ENCODE measurements at regions not wholly inside any gene's neighbourhood (a gene's known extent, or its start where the extent isn't known, plus 50 kb on each side); places are given as distances from the start of the nearest gene placed in this dataset.

DNA sequence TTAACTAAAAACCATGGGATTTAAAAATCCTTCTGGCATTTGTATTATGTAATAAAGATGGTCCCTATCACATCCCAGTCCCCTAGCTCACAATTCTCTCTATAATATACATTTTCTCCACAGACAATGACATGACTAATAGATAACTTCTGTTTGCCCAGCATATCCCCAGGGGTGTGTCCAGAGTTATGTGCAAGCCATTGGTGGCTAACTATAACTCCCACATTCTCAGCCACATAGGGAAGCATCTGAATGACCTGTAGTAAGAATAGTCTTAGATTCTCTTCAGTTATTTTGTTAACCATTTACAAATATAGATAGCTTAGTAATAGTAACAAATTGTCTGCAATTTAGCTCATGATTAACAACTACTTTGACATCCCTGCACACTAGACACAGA, 52.2 kb upstream of the RBSN start:
- DNase-seq, result no peak

DNA sequence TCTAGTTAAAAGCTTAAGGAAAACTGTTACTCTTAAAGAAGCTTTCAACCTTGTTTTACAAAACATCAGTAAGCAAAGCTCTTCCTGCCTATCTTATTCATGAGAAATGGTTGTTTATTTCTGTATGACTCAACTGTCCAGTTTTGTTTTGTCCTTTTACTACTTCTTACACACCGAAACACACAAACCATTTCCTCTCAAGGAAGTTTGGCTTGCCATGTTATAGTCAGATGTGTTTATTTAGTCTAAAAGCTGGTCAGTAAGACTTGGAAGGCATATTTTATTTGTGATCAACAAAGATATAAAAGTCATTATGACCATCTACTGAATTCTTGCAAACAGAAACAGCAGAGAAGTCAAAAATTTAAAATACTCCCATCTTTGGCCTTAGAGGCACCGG, 53.2 kb upstream of the RBSN start:
- DNase-seq, result no peak

DNA sequence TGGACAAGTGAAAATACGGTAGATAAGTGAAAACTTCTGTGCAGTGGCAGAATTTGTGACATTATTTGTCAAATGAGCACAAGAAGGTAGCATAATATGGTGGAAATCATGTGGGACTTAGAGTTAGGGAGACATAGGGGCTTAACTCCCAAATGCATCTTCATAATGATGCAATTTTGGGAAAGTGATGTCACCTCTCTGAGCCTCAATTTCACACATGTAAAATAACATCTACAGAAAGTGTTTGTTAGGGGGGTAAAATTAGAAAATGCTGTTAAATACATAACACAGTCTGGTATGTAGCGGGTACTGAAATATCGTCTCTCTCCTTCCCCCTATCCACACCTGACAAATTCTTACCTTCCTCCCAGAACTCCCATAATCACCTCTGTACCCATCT, 52.9 kb upstream of the CAPN7 start:
- DNase-seq, result no peak

DNA sequence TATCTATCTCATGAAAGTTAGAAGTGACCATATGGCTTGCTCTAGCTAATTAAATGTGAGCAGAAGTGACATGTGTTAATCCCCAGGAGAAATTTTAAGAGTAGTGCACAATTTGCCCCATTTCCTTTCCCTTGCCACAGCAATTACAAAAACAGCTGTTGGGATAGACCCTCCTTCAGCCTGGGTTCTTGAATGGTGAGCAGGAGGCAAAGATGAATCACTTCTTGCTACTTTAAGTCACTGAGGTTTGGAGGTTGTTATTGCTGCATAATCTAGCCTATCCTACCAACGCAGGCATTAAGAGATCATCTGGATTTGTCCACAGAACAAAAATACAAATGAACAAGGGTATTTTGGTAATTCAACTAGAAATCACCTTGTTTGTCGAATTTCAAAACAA, 51.7 kb upstream of the CAPN7 start:
- peak; percentile 2 for DNase-seq

DNA sequence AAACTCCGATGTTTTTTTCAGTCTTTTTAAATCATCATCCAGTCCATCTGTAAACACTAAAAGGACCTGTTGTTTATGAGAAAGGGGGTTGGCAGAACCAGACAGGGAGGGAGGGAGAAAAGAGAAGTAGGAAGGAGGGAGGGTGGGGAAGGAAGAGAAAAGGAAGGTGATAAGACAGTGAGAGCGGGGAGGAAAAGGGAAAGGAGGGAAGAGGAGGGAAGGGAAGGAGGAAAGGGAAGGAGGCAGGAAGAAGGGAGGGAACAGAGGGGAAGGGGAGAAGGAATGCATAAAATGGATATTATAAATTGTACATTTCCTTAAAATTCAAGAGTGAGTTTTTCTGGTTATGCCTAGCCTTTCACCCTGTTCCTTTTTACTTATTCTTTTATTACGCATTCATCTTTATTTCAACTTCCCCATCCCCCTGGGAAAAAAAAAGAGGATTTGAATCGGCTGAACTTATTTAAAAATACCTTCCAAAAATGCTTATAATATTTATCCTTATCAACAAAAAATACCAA, 50.1 kb upstream of the CAPN7 start:
- no peak for DNase-seq
